AG04449 (cell line): ENCODE measurements at regions not wholly inside any gene's neighbourhood (a gene's known extent, or its start where the extent isn't known, plus 50 kb on each side); places are given as distances from the start of the nearest gene placed in this dataset.

ENCODE experiments used
- CTCF ChIA-PET: fragments of 350-600 bp; formaldehyde crosslinking; extraction: SDS; loops from one replicate; lab custom pipeline; 2021; ENCODE audit warnings: antibody characterized with exemption; lab: Yijun Ruan, JAX
- POLR2A ChIA-PET: fragments of 400-600, 350-600 bp; formaldehyde crosslinking; extraction: SDS; loops from one replicate; lab custom pipeline; 2020; ENCODE audit warnings: antibody characterized with exemption, inconsistent platforms; lab: Yijun Ruan, JAX
- DNase-seq: peaks from one replicate; pipeline ENCODE4 v3.0.0-alpha.2; 2010; ENCODE audit warnings: low read depth, low spot score
- H3K4me3 ChIP-seq: 2 replicates; pipeline ENCODE4 v1.5.1; 2011; ENCODE audit warnings: low read depth, mild to moderate bottlenecking, control low read depth, low read length
- CTCF ChIP-seq: IDR thresholded peaks from one replicate; pipeline ENCODE4 v1.5.1; 2011; ENCODE audit warnings: mild to moderate bottlenecking, moderate library complexity, low read length, control low read depth, inconsistent platforms; ENCODE audit not compliant: insufficient read depth; ENCODE audit errors: missing control alignments

DNA sequence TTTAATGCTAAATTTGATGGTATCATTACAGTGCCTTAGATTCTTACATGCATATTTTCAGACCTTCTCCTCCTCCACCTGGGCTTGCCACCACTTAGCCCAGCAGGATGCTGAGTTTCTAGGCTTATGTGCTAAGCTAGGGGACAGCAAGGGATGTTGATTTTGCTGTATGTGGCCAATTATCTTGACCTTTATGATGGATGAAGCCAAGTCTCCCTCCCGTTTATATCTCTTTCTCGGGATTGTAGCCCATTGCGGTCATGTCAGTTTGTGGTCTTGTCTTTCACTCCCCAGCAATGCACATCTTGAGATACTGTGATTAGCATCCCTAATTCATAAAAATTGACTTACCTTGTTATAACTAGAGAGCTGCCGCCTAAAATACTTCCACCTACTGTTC lies 278.7 kb upstream of the SOX2 start:
- no peak for DNase-seq
- no peak overlapping the region for H3K4me3 ChIP-seq
- CTCF ChIA-PET, result no interaction called here
- no peak for TF ChIP-seq CTCF
- POLR2A ChIA-PET, result no interaction called here

GRCh38 chr3:181431748-181432147 lies 280.0 kb upstream of the SOX2 start:
- CTCF ChIA-PET, result no interaction called here
- TF ChIP-seq CTCF, result no peak
- POLR2A ChIA-PET, result no interaction called here
- DNase-seq, result no peak
- no peak overlapping the region for H3K4me3 ChIP-seq

DNA sequence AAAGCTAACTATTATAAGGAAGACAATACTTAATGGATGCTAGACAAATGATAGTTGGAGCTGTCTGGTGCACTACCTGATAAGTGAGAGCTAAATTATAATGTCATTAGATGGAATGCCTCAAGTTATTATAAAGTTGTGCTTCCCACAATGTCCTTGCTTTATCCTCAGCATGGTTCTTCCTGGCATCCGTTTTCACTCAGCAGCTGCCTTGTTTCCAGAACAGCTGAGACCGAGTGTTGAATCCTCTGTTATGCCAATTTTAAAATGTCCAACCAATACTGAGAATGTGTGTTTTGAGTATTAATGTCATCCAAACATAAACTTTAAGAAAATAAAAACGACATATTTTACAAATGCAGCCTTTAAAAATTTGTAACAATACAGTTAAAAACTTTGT lies 286.7 kb upstream of the SOX2 start:
- POLR2A ChIA-PET, result no interaction called here
- no peak overlapping the region for H3K4me3 ChIP-seq
- TF ChIP-seq CTCF, result no peak
- no peak for DNase-seq
- CTCF ChIA-PET, result no interaction called here

DNA sequence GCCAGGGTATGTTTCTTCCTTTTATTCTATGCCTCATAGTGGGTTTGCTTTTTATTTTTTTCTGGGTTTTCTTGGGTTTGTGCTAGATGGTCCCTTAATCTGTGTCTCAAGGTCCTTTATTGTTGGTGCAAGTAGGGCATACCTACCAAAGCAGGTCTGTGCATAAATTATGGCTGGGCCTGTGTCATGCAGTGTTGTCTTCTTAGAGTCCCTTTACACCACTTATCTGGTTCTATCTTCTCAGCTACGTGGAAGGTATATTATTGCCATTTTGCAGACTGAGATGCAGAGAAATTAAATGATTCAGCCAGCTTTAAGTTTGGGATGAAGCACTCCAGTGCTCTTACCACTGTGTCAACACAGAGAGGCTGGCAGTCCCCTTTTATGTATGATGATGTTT lies 293.5 kb upstream of the SOX2 start:
- ChIA-PET POLR2A (no interaction called here), CTCF (no interaction called here)
- no peak overlapping the region for H3K4me3 ChIP-seq
- no peak for DNase-seq
- no peak for TF ChIP-seq CTCF

DNA sequence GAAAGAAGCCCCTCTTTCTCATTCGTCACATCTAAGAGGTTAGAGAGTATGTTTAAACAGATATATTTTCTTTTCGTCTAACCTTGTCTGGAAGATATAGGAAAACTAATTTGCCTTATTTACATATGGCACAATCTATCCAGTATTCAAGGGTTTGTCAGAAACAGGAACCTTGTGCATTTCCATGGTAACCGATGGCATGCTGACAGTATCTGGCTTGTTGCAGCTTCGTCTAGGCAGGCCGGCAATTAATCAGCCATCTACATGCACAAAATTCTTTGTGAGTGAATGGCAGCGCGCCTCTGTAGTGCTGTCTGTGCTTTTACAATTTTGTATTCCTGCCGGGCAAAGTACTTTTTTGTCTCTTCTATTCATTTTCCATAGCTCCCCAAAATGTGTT lies 294.0 kb upstream of the SOX2 start:
- CTCF ChIA-PET, result no interaction called here
- DNase-seq, result no peak
- TF ChIP-seq CTCF, result no peak
- POLR2A ChIA-PET, result no interaction called here
- no peak overlapping the region for H3K4me3 ChIP-seq

DNA sequence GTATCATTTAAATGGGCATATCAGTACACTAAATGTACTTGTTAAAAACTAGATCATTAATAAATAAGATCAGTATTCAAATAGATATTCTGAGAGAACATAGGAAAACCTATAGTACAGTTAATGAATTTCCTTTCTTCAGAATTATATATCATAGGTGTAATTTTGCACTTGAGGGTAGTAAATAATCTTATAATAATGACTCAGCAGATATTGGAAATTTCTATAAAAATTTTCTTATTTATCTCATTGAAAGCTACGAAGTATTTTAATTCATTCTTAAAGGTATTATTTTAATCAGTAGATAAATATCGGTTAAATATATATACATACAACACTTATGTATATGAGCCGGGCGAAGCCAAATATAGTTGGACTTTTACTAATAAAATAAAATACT lies 300.9 kb upstream of the SOX2 start:
- TF ChIP-seq CTCF, result no peak
- no peak for DNase-seq
- ChIA-PET CTCF (no interaction called here), POLR2A (no interaction called here)
- no peak overlapping the region for H3K4me3 ChIP-seq
